ENCODE measurements at regions not wholly inside any gene's neighbourhood (a gene's known extent, or its start where the extent isn't known, plus 50 kb on each side); places are given as distances from the start of the nearest gene placed in this dataset.

- TF ChIP-seq CTCF (optimal IDR thresholded peaks at IDR 0.05 in 1 of 3, IDR thresholded peaks at IDR 0.05 in 1 of 3, conservative IDR thresholded peaks at IDR 0.05 in 1 of 3; ENCODE audit: extremely low read depth in 1 of 3, insufficient read depth in 2 of 3, low read length in 3 of 3) (peak in 1 of 3 experiments; percentile 8), EZH2 (IDR thresholded peaks at IDR 0.05; ENCODE audit: low read length) (no peak)
Observed at GRCh38 chr4:170243662-170244288, 154.0 kb upstream of the AADAT start.
